IPS DF 4.7 (cell line): ENCODE measurements at regions not wholly inside any gene's neighbourhood (a gene's known extent, or its start where the extent isn't known, plus 50 kb on each side); places are given as distances from the start of the nearest gene placed in this dataset.

Experiments
- DNase-seq: peaks from one replicate; pipeline ENCODE4 v3.0.0-alpha.2; 2013; ENCODE audit warnings: low spot score; ENCODE audit errors: extremely low read depth

GRCh38 chr5:59999056-59999455, 105.5 kb upstream of the PDE4D start:
- DNase-seq = no peak

DNA sequence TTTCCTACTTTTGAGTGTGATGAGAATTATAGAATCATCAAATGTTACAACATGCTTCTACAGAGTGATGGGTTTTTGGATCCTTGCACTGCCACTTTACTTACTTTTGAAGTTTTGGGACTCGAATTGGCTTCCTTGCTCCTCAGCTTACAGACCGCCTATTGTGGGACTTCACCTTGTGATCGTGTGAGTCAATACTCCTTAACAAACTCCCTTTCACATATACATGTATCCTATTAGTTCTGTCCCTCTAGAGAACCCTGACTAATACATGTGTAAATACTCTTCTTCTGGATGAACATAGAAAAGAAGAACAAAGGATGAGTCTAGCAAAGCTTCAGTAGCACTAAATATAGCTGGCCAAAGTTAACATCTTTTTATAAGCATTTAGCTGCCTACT, 98.7 kb upstream of the PDE4D start:
- no peak for DNase-seq

- no peak for DNase-seq
Measured at GRCh38 chr5:59988396-59988795, 94.9 kb upstream of the PDE4D start.

DNA sequence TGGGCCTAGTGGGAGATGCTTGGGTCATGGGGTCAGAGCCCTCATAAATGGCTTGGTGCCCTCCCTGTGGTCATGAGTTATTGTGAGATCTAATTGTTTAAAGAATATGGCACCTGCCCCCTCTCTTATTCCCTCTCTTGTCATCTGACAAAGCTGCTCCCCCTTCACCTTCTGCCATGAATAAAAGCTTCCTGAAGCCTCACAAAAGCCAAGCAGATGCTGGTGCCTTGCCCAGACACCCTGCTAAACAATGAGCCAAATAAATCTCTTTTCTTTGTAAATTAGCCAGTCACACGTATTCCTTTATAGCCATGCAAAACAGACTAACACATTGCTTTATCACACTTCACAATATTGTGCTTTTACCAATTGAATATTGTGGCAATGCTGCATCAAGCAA, 82.8 kb upstream of the PDE4D start:
- no peak for DNase-seq

GRCh38 chr5:59972043-59972442, 78.5 kb upstream of the PDE4D start:
- no peak for DNase-seq

GRCh38 chr5:59959330-59959729, 65.8 kb upstream of the PDE4D start:
- DNase-seq = no peak

GRCh38 chr5:59956130-59956783, 62.7 kb upstream of the PDE4D start:
- DNase-seq = no peak

DNA sequence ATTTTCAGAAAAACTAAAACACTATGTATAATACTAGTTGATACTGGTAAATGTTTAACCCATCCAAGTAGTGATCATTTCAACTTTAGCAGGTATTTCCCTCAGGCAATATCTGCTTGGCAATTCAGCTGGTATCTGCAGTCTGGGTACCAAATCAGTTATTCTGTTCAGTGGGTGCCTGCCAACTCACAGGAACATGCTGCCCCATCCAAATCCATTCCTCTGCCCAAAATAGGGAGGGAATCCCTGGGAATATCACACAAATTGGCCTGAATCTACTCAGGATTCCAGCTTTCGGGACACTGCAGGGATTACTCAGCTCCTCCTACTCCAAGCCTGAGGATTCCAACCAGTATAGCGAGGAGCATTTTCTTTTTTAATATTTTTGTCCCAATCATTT, 61.7 kb upstream of the PDE4D start:
- DNase-seq = no peak

DNA sequence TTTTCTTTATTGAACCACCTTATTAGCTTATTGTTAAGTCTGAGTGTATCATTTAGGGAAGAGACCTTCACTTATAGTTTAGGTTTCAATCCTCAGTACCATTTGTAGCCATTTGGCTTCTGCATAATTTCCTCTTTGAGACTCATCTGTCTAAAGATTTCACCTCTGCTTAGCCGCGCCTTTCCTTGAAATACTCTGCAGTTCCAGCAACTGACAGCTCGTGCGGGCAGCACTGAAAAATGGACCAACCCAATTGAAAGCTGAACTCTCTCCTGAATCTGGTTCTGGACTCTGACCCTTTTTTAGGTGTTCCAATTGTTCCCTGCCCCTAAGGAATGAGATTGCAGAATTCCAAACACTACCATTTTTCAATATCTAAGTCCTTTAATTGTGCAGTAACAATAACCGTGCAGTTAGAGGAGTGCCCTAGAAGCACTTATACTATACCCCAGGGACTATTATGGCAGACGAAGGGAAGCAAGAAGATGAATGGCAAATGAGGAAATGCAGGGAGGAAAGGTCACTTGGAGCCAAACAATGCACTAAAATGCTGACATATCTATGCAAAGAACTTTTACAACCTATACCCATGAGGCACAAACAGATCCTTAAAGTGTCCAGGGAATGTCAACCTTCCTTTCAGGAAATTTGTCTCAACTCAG, 50.1 kb upstream of the PDE4D start:
- no peak for DNase-seq
